Caco-2 (cell line): ENCODE measurements at regions not wholly inside any gene's neighbourhood (a gene's known extent, or its start where the extent isn't known, plus 50 kb on each side); places are given as distances from the start of the nearest gene placed in this dataset.

Experiments used
- BruUV-seq: library from RNA; stranded (reverse); fragments of 400-500 nt; replicated peaks from 2 replicates; lab custom pipeline; 2021; lab: Mats Ljungman, UMichigan
- CTCF ChIA-PET: fragments of 300-600 bp; sonication (Branson Sonifier 250); formaldehyde crosslinking; loops from one replicate; lab custom pipeline; 2022; ENCODE audit warnings: antibody characterized with exemption; lab: Charles Lee
- POLR2A ChIA-PET: fragments of 300-600 bp; sonication (Branson Sonifier 250); formaldehyde crosslinking; loops from one replicate; lab custom pipeline; 2022; ENCODE audit warnings: antibody characterized with exemption; lab: Charles Lee
- DNase-seq, 2 experiments: peaks; one replicate each; pipeline versions ENCODE4 v3.0.0 to v3.0.0-alpha.2; 2020 to 2022
- H3K27me3 ChIP-seq: replicated peaks from 2 replicates; pipeline ENCODE4 v1.6.0; 2011; ENCODE audit warnings: low read length; ENCODE audit not compliant: control insufficient read depth, insufficient read depth
- H3K36me3 ChIP-seq: 2 replicates; pipeline ENCODE4 v1.5.1; 2011; ENCODE audit warnings: low read length; ENCODE audit not compliant: control insufficient read depth, insufficient read depth
- H3K4me1 ChIP-seq: fragments of 250-450 bp; sonication (Bioruptor Pico); 2 replicates; pipeline ENCODE4 v1.5.1; 2020; ENCODE audit warnings: mild to moderate bottlenecking
- H3K4me3 ChIP-seq: 2 replicates; pipeline ENCODE4 v1.5.1; 2011; ENCODE audit warnings: low read depth, mild to moderate bottlenecking, control low read depth, low read length
- H3K9me3 ChIP-seq: fragments of 250-450 bp; sonication (Bioruptor Pico); 2 replicates; pipeline ENCODE4 v1.5.1; 2020; ENCODE audit warnings: mild to moderate bottlenecking, moderate library complexity
- H3K27ac Mint-ChIP-seq: one replicate; pipeline ENCODE4 v1.8.0; 2022; ENCODE audit warnings: mixed read lengths; ENCODE audit not compliant: unreplicated experiment
- H3K27me3 Mint-ChIP-seq: one replicate; pipeline ENCODE4 v1.8.0; 2022; ENCODE audit warnings: mixed read lengths; ENCODE audit not compliant: insufficient read depth, unreplicated experiment
- H3K36me3 Mint-ChIP-seq: one replicate; pipeline ENCODE4 v1.8.0; 2022; ENCODE audit warnings: mild to moderate bottlenecking, mixed read lengths; ENCODE audit not compliant: insufficient read depth, unreplicated experiment
- H3K4me1 Mint-ChIP-seq: one replicate; pipeline ENCODE4 v1.8.0; 2022; ENCODE audit warnings: low read depth, mixed read lengths; ENCODE audit not compliant: unreplicated experiment
- H3K4me3 Mint-ChIP-seq: one replicate; pipeline ENCODE4 v1.8.0; 2022; ENCODE audit warnings: mild to moderate bottlenecking, moderate library complexity, mixed read lengths; ENCODE audit not compliant: unreplicated experiment
- H3K9me3 Mint-ChIP-seq: one replicate; pipeline ENCODE4 v1.8.0; 2022; ENCODE audit warnings: mixed read lengths; ENCODE audit not compliant: unreplicated experiment
- intact Hi-C: fragments of 100-400 bp; cut with micrococcal nuclease; formaldehyde crosslinking; loops from one replicate; pipeline ENCODE4 v1.10.0; 2022; ENCODE audit not compliant: unreplicated experiment
- TF ChIP-seq, protein P1 (sequence below), 2 experiments: fragments of 200-600 bp in 1 of 2; IDR thresholded peaks; 1 replicate in 1 of 2; 2 replicates in 1 of 2; pipeline versions ENCODE4 v1.5.1 to v1.8.0; 2011 to 2022; ENCODE audit warnings: antibody characterized with exemption in 1 of 2, control low read depth in 1 of 2, inconsistent platforms in 1 of 2, low read depth in 1 of 2, low read length in 1 of 2, mild to moderate bottlenecking in 1 of 2, moderate library complexity in 1 of 2; ENCODE audit not compliant: insufficient read depth in 1 of 2, severe bottlenecking in 1 of 2, unreplicated experiment in 1 of 2

DNA sequence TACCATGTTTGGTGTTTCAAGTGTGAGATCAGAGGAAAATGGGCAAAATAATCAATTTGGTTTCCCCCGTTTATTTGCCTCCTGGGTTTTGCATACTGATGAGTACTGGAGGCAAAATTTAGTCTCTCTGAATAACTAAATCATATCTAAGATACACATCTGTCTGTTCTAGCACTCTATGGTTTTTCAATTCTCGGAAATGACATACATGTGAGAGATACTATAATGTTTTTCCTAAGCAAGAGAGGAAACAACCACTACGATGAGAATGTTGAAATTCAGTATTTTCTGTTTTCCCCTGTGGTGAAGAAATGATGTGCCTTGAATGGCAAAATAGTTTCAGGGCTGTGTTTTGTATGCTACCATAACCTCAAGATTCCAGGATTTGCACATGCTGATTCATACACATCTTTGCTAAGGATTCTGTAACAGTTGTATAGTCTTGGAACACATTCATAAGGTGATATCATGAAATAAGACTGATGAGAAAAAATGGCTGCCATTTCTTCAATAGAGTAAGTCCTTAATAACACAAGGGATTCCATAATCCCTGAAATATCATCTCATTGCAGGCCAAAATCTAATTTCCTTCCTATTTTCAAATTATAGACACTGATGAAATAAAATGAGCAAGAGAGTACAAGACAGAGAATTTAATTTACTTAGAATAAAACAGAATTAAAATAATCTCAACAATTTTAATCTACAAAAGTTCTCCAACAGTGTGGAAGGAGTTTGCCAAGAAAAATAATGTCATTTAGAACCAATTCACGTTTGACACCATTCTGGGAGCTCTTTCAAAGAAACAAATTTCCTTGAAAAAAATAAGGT is 316.6 kb downstream of the FIGN start:
- H3K27ac Mint-ChIP-seq, result no peak overlapping the region
- DNase-seq, result no peak
- TF ChIP-seq, protein P1, sequence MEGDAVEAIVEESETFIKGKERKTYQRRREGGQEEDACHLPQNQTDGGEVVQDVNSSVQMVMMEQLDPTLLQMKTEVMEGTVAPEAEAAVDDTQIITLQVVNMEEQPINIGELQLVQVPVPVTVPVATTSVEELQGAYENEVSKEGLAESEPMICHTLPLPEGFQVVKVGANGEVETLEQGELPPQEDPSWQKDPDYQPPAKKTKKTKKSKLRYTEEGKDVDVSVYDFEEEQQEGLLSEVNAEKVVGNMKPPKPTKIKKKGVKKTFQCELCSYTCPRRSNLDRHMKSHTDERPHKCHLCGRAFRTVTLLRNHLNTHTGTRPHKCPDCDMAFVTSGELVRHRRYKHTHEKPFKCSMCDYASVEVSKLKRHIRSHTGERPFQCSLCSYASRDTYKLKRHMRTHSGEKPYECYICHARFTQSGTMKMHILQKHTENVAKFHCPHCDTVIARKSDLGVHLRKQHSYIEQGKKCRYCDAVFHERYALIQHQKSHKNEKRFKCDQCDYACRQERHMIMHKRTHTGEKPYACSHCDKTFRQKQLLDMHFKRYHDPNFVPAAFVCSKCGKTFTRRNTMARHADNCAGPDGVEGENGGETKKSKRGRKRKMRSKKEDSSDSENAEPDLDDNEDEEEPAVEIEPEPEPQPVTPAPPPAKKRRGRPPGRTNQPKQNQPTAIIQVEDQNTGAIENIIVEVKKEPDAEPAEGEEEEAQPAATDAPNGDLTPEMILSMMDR (IDR thresholded peaks at IDR 0.05; ENCODE audit: insufficient read depth in 1 of 2, low read depth in 1 of 2, low read length in 1 of 2, severe bottlenecking in 1 of 2, unreplicated experiment in 1 of 2), result no peak
- Histone ChIP-seq H3K27me3 (no peaks in the 10 kb centered on the region), H3K9me3 (no peaks in the 10 kb centered on the region), H3K4me3 (no peak overlapping the region), H3K36me3 (no peaks in the 10 kb centered on the region), H3K4me1 (no peaks in the 10 kb centered on the region)
- H3K36me3 Mint-ChIP-seq, result no peaks in the 10 kb centered on the region
- POLR2A ChIA-PET, result no interaction called here
- no peaks in the 10 kb centered on the region for H3K4me1 Mint-ChIP-seq
- H3K9me3 Mint-ChIP-seq, result no peaks in the 10 kb centered on the region
- CTCF ChIA-PET, result no interaction called here
- intact Hi-C loops, result no loop called here
- no peak overlapping the region for H3K4me3 Mint-ChIP-seq
- H3K27me3 Mint-ChIP-seq, result peaks cover 7% of the 10 kb centered on the region
- no TSS peak for BruUV-seq

- Mint-ChIP-seq H3K4me1 (no peaks in the 10 kb centered on the region), H3K9me3 (no peaks in the 10 kb centered on the region), H3K4me3 (no peak overlapping the region), H3K27me3 (peaks cover 7% of the 10 kb centered on the region), H3K36me3 (no peaks in the 10 kb centered on the region), H3K27ac (no peak overlapping the region)
- Histone ChIP-seq H3K4me1 (no peaks in the 10 kb centered on the region), H3K36me3 (no peaks in the 10 kb centered on the region), H3K4me3 (no peak overlapping the region), H3K27me3 (no peaks in the 10 kb centered on the region), H3K9me3 (no peaks in the 10 kb centered on the region)
- no TSS peak for BruUV-seq
- DNase-seq, result no peak
- intact Hi-C loops, result no loop called here
- POLR2A ChIA-PET, result no interaction called here
- CTCF ChIA-PET, result no interaction called here
- TF ChIP-seq, protein P1 (IDR thresholded peaks at IDR 0.05; ENCODE audit: insufficient read depth in 1 of 2, low read depth in 1 of 2, low read length in 1 of 2, severe bottlenecking in 1 of 2, unreplicated experiment in 1 of 2), result no peak
Observed at GRCh38 chr2:163417596-163418337, 318.0 kb downstream of the FIGN start.

GRCh38 chr2:163414121-163414520 is 321.7 kb downstream of the FIGN start:
- no peak overlapping the region for H3K4me3 ChIP-seq
- CTCF ChIA-PET, result no interaction called here
- no peaks in the 10 kb centered on the region for H3K4me1 ChIP-seq
- peaks cover 4% of the 10 kb centered on the region for H3K27me3 Mint-ChIP-seq
- H3K9me3 ChIP-seq, result no peaks in the 10 kb centered on the region
- TF ChIP-seq, protein P1 (IDR thresholded peaks at IDR 0.05; ENCODE audit: insufficient read depth in 1 of 2, low read depth in 1 of 2, low read length in 1 of 2, severe bottlenecking in 1 of 2, unreplicated experiment in 1 of 2), result no peak
- no peak for DNase-seq
- BruUV-seq, result no TSS peak
- intact Hi-C loops, result no loop called here
- no peak overlapping the region for H3K27ac Mint-ChIP-seq
- no peak overlapping the region for H3K4me3 Mint-ChIP-seq
- POLR2A ChIA-PET, result no interaction called here
- no peaks in the 10 kb centered on the region for H3K9me3 Mint-ChIP-seq
- H3K36me3 ChIP-seq, result no peaks in the 10 kb centered on the region
- no peaks in the 10 kb centered on the region for H3K36me3 Mint-ChIP-seq
- H3K27me3 ChIP-seq, result no peaks in the 10 kb centered on the region
- no peaks in the 10 kb centered on the region for H3K4me1 Mint-ChIP-seq
